Lower leg skin (tissue), 3 donors: ENCODE measurements at regions not wholly inside any gene's neighbourhood (a gene's known extent, or its start where the extent isn't known, plus 50 kb on each side); places are given as distances from the start of the nearest gene placed in this dataset.

Source experiments
- CTCF ChIP-seq, 3 donors: fragments of 450-650 bp; IDR thresholded peaks; one replicate each; pipeline ENCODE4 v1.5.1; 2016; ENCODE audit warnings: antibody characterized with exemption in 3 of 3, mild to moderate bottlenecking in 3 of 3, moderate library complexity in 2 of 3
- POLR2A ChIP-seq, 2 donors: fragments of 450-650 bp; IDR thresholded peaks; one replicate each; pipeline ENCODE4 v1.6.1; 2016 to 2017; ENCODE audit warnings: antibody characterized with exemption in 2 of 2, mild to moderate bottlenecking in 1 of 2, moderate library complexity in 1 of 2

- no peak for TF ChIP-seq POLR2A (IDR thresholded peaks at IDR 0.05)
- no peak for TF ChIP-seq CTCF (IDR thresholded peaks at IDR 0.05)
Measured at GRCh38 chr14:97155814-97156213, 358.6 kb downstream of the VRK1 start.
